PC-9 (cell line): ENCODE measurements at regions not wholly inside any gene's neighbourhood (a gene's known extent, or its start where the extent isn't known, plus 50 kb on each side); places are given as distances from the start of the nearest gene placed in this dataset.
"Not testable (repeated sequence)": the region's sequence is repeated elsewhere in the genome, so short reads cannot be mapped to it uniquely, and the experiment has no call there.

Source experiments
- CTCF ChIP-seq: fragments of 200-600 bp; sonication (generic); conservative IDR thresholded peaks from 2 replicates; pipeline ENCODE4 v1.6.1; 2017; ENCODE audit warnings: mixed run types, antibody characterized with exemption, mild to moderate bottlenecking, moderate library complexity
- EZH2 ChIP-seq: fragments of 200-600 bp; sonication (generic); IDR thresholded peaks from 2 replicates; pipeline ENCODE4 v1.8.0; 2017; ENCODE audit warnings: antibody characterized with exemption, low read depth

- TF ChIP-seq CTCF, EZH2: not testable (repeated sequence)
These were observed 143.4 kb upstream of the CCDC54 start for GRCh38 chr3:107233877-107234276.
